HG02981 (cell line): ENCODE measurements at regions not wholly inside any gene's neighbourhood (a gene's known extent, or its start where the extent isn't known, plus 50 kb on each side); places are given as distances from the start of the nearest gene placed in this dataset.

Source experiments
- ATAC-seq: cut with Tn5 transposase; IDR thresholded peaks from one replicate; pipeline ENCODE4 v1.9.1; 2021; ENCODE audit warnings: mild to moderate bottlenecking, moderate library complexity; ENCODE audit not compliant: unreplicated experiment

GRCh38 chr4:112845386-112845785 is 204.1 kb upstream of the ANK2 start:
- ATAC-seq: no peak

GRCh38 chr4:112847045-112847444 is 202.4 kb upstream of the ANK2 start:
- ATAC-seq: no peak

GRCh38 chr4:112847781-112848180 is 201.7 kb upstream of the ANK2 start:
- ATAC-seq: no peak

- ATAC-seq: no peak
These were observed 200.5 kb upstream of the ANK2 start for GRCh38 chr4:112848911-112849310.

- ATAC-seq: no peak
These were observed 196.9 kb upstream of the ANK2 start for GRCh38 chr4:112852601-112853000.

- no peak for ATAC-seq
These were observed 195.7 kb upstream of the ANK2 start for GRCh38 chr4:112853662-112854256.

GRCh38 chr4:112854420-112854819 is 195.0 kb upstream of the ANK2 start:
- no peak for ATAC-seq

- ATAC-seq: no peak
These were observed 194.4 kb upstream of the ANK2 start for GRCh38 chr4:112855058-112855457.

GRCh38 chr4:112857461-112857860 is 192.0 kb upstream of the ANK2 start:
- no peak for ATAC-seq

GRCh38 chr4:112858751-112859150 is 190.7 kb upstream of the ANK2 start:
- ATAC-seq: no peak

GRCh38 chr4:112859456-112860184 is 189.8 kb upstream of the ANK2 start:
- no peak for ATAC-seq

- no peak for ATAC-seq
These were observed 188.4 kb upstream of the ANK2 start for GRCh38 chr4:112860830-112861690.

- no peak for ATAC-seq
These were observed 187.5 kb upstream of the ANK2 start for GRCh38 chr4:112861691-112862674.

- ATAC-seq: no peak
These were observed 184.0 kb upstream of the ANK2 start for GRCh38 chr4:112865443-112865842.

GRCh38 chr4:112876316-112876715 is 173.1 kb upstream of the ANK2 start:
- ATAC-seq: no peak

GRCh38 chr4:112881842-112882241 is 167.6 kb upstream of the ANK2 start:
- no peak for ATAC-seq

GRCh38 chr4:112882286-112882685 is 167.2 kb upstream of the ANK2 start:
- no peak for ATAC-seq

GRCh38 chr4:112884406-112884805 is 165.0 kb upstream of the ANK2 start:
- no peak for ATAC-seq

- no peak for ATAC-seq
These were observed 163.6 kb upstream of the ANK2 start for GRCh38 chr4:112885897-112886296.

GRCh38 chr4:112888622-112889021 is 160.8 kb upstream of the ANK2 start:
- ATAC-seq: no peak

GRCh38 chr4:112889199-112889598 is 160.3 kb upstream of the ANK2 start:
- ATAC-seq: no peak
